Medulla oblongata (tissue), 1 donor: ENCODE measurements at regions not wholly inside any gene's neighbourhood (a gene's known extent, or its start where the extent isn't known, plus 50 kb on each side); places are given as distances from the start of the nearest gene placed in this dataset.

Source experiments
- DNase-seq: peaks from one replicate; pipeline ENCODE4 v3.0.0-alpha.2; 2015; ENCODE audit errors: extremely low spot score

- DNase-seq, result no peak
Measured at GRCh38 chr17:77470800-77471733, 330.3 kb downstream of the SEC14L1 start.

- peak; percentile 47 for DNase-seq
Measured at GRCh38 chr17:77471984-77472461, 331.3 kb downstream of the SEC14L1 start.

GRCh38 chr17:77472468-77473310 lies 331.9 kb downstream of the SEC14L1 start:
- DNase-seq, result peak; percentile 44

GRCh38 chr17:77473615-77474226 lies 333.0 kb downstream of the SEC14L1 start:
- DNase-seq, result no peak

GRCh38 chr17:77474292-77474988 lies 333.7 kb downstream of the SEC14L1 start:
- no peak for DNase-seq

- DNase-seq, result peak; percentile 31
Measured at GRCh38 chr17:77475016-77475976, 334.5 kb downstream of the SEC14L1 start.

GRCh38 chr17:77476006-77476405 lies 335.2 kb downstream of the SEC14L1 start:
- no peak for DNase-seq

GRCh38 chr17:77476498-77476897 lies 335.7 kb downstream of the SEC14L1 start:
- no peak for DNase-seq

GRCh38 chr17:77476931-77477805 lies 336.4 kb downstream of the SEC14L1 start:
- no peak for DNase-seq

GRCh38 chr17:77478281-77478680 lies 337.5 kb downstream of the SEC14L1 start:
- no peak for DNase-seq

- no peak for DNase-seq
Measured at GRCh38 chr17:77478899-77479298, 338.1 kb downstream of the SEC14L1 start.

GRCh38 chr17:77479372-77480198 lies 338.8 kb downstream of the SEC14L1 start:
- DNase-seq, result no peak

GRCh38 chr17:77480199-77480508 lies 339.4 kb downstream of the SEC14L1 start:
- no peak for DNase-seq

GRCh38 chr17:77480509-77481215 lies 339.9 kb downstream of the SEC14L1 start:
- DNase-seq, result no peak

- no peak for DNase-seq
Measured at GRCh38 chr17:77481476-77482374, 341.0 kb downstream of the SEC14L1 start.

- no peak for DNase-seq
Measured at GRCh38 chr17:77482375-77483127, 341.8 kb downstream of the SEC14L1 start.
